ENCODE measurements at regions not wholly inside any gene's neighbourhood (a gene's known extent, or its start where the extent isn't known, plus 50 kb on each side); places are given as distances from the start of the nearest gene placed in this dataset.

GRCh38 chr3:27560484-27561056 is 76.4 kb upstream of the SLC4A7 start:
- H3K9me3 ChIP-seq (ENCODE audit: control insufficient read depth, insufficient read depth, low read length) = no peaks in the 10 kb centered on the region
- no peak overlapping the region for H3K4me3 ChIP-seq (ENCODE audit: low read length)
- H3K4me1 ChIP-seq (ENCODE audit: control insufficient read depth, low read length) = no peaks in the 10 kb centered on the region
- no peak overlapping the region for H3K4me2 ChIP-seq (ENCODE audit: low read length)
- no peaks in the 10 kb centered on the region for H3K9me2 ChIP-seq (replicated peaks; ENCODE audit: control insufficient read depth, low read length)
- no peaks in the 10 kb centered on the region for H3F3A ChIP-seq (ENCODE audit: control insufficient read depth, insufficient read depth)
- H3K36me3 ChIP-seq (ENCODE audit: control insufficient read depth, low read length) = no peaks in the 10 kb centered on the region
- no peaks in the 10 kb centered on the region for H4K20me1 ChIP-seq (ENCODE audit: control insufficient read depth, insufficient read depth, low read depth, low read length)
- no peaks in the 10 kb centered on the region for H3K27me3 ChIP-seq (ENCODE audit: control insufficient read depth, low read length)
- TF ChIP-seq EZH2phosphoT487 (IDR thresholded peaks at IDR 0.05; ENCODE audit: borderline replicate concordance, low read length) (no peak), CTCF (IDR thresholded peaks at IDR 0.05; ENCODE audit: low read depth, low read length, poor library complexity, severe bottlenecking) (no peak)
- no peak overlapping the region for H3K27ac ChIP-seq (ENCODE audit: low read depth, low read length)
- H3K79me2 ChIP-seq (ENCODE audit: control insufficient read depth, low read length) = no peaks in the 10 kb centered on the region

GRCh38 chr3:27559835-27560234 is 75.7 kb upstream of the SLC4A7 start:
- H3K27ac ChIP-seq (ENCODE audit: low read depth, low read length) = no peak overlapping the region
- no peaks in the 10 kb centered on the region for H3K27me3 ChIP-seq (ENCODE audit: control insufficient read depth, low read length)
- TF ChIP-seq EZH2phosphoT487 (IDR thresholded peaks at IDR 0.05; ENCODE audit: borderline replicate concordance, low read length) (no peak), CTCF (IDR thresholded peaks at IDR 0.05; ENCODE audit: low read depth, low read length, poor library complexity, severe bottlenecking) (no peak)
- no peak overlapping the region for H3K4me2 ChIP-seq (ENCODE audit: low read length)
- H3K36me3 ChIP-seq (ENCODE audit: control insufficient read depth, low read length) = no peaks in the 10 kb centered on the region
- no peaks in the 10 kb centered on the region for H3K4me1 ChIP-seq (ENCODE audit: control insufficient read depth, low read length)
- H3K79me2 ChIP-seq (ENCODE audit: control insufficient read depth, low read length) = no peaks in the 10 kb centered on the region
- no peaks in the 10 kb centered on the region for H3K9me2 ChIP-seq (replicated peaks; ENCODE audit: control insufficient read depth, low read length)
- H3K4me3 ChIP-seq (ENCODE audit: low read length) = no peak overlapping the region
- H4K20me1 ChIP-seq (ENCODE audit: control insufficient read depth, insufficient read depth, low read depth, low read length) = no peaks in the 10 kb centered on the region
- no peaks in the 10 kb centered on the region for H3F3A ChIP-seq (ENCODE audit: control insufficient read depth, insufficient read depth)
- no peaks in the 10 kb centered on the region for H3K9me3 ChIP-seq (ENCODE audit: control insufficient read depth, insufficient read depth, low read length)

GRCh38 chr3:27559381-27559780 is 75.2 kb upstream of the SLC4A7 start:
- Histone ChIP-seq H3K36me3 (ENCODE audit: control insufficient read depth, low read length) (no peaks in the 10 kb centered on the region), H3K27me3 (ENCODE audit: control insufficient read depth, low read length) (no peaks in the 10 kb centered on the region), H3K4me1 (ENCODE audit: control insufficient read depth, low read length) (no peaks in the 10 kb centered on the region), H4K20me1 (ENCODE audit: control insufficient read depth, insufficient read depth, low read depth, low read length) (no peaks in the 10 kb centered on the region), H3K27ac (ENCODE audit: low read depth, low read length) (no peak overlapping the region), H3K4me2 (ENCODE audit: low read length) (no peak overlapping the region), H3K79me2 (ENCODE audit: control insufficient read depth, low read length) (no peaks in the 10 kb centered on the region), H3K4me3 (ENCODE audit: low read length) (no peak overlapping the region), H3F3A (ENCODE audit: control insufficient read depth, insufficient read depth) (no peaks in the 10 kb centered on the region), H3K9me3 (ENCODE audit: control insufficient read depth, insufficient read depth, low read length) (no peaks in the 10 kb centered on the region), H3K9me2 (replicated peaks; ENCODE audit: control insufficient read depth, low read length) (no peaks in the 10 kb centered on the region)
- TF ChIP-seq EZH2phosphoT487 (IDR thresholded peaks at IDR 0.05; ENCODE audit: borderline replicate concordance, low read length) (no peak), CTCF (IDR thresholded peaks at IDR 0.05; ENCODE audit: low read depth, low read length, poor library complexity, severe bottlenecking) (no peak)
